ENCODE measurements at regions not wholly inside any gene's neighbourhood (a gene's known extent, or its start where the extent isn't known, plus 50 kb on each side); places are given as distances from the start of the nearest gene placed in this dataset.

GRCh38 chr5:4628645-4629385 lies 511.3 kb upstream of the ADAMTS16 start:
- Histone ChIP-seq H3K4me1 (no peaks in the 10 kb centered on the region), H3K27me3 (replicated peaks; ENCODE audit: control insufficient read depth, insufficient read depth, low read length) (no peaks in the 10 kb centered on the region), H3K36me3 (ENCODE audit: control insufficient read depth, insufficient read depth, low read length) (no peaks in the 10 kb centered on the region), H3K4me3 (ENCODE audit: low read depth, low read length) (no peak overlapping the region), H3K9me3 (no peaks in the 10 kb centered on the region)
- Mint-ChIP-seq H3K27ac (ENCODE audit: unreplicated experiment) (no peak overlapping the region), H3K9me3 (ENCODE audit: unreplicated experiment) (no peaks in the 10 kb centered on the region), H3K27me3 (ENCODE audit: insufficient read depth, unreplicated experiment) (no peaks in the 10 kb centered on the region), H3K4me3 (ENCODE audit: unreplicated experiment) (no peak overlapping the region), H3K4me1 (ENCODE audit: low read depth, unreplicated experiment) (no peaks in the 10 kb centered on the region), H3K36me3 (ENCODE audit: insufficient read depth, unreplicated experiment) (no peaks in the 10 kb centered on the region)
- POLR2A ChIA-PET, result no interaction called here
- no TSS peak for BruUV-seq (replicated peaks)
- DNase-seq, result no peak
- CTCF ChIA-PET, result no interaction called here
- intact Hi-C loops (cut with micrococcal nuclease; ENCODE audit: unreplicated experiment), result no loop called here
- no peak for TF ChIP-seq CTCF (IDR thresholded peaks at IDR 0.05; ENCODE audit: insufficient read depth in 1 of 2, low read depth in 1 of 2, low read length in 1 of 2, severe bottlenecking in 1 of 2, unreplicated experiment in 1 of 2)

- no peak overlapping the region for H3K4me3 ChIP-seq (ENCODE audit: low read depth, low read length)
- no peaks in the 10 kb centered on the region for H3K9me3 Mint-ChIP-seq (ENCODE audit: unreplicated experiment)
- no peaks in the 10 kb centered on the region for H3K36me3 ChIP-seq (ENCODE audit: control insufficient read depth, insufficient read depth, low read length)
- no peaks in the 10 kb centered on the region for H3K4me1 Mint-ChIP-seq (ENCODE audit: low read depth, unreplicated experiment)
- CTCF ChIA-PET, result no interaction called here
- DNase-seq, result peak in 1 of 2 experiments; percentile 10
- no peaks in the 10 kb centered on the region for H3K9me3 ChIP-seq
- H3K4me3 Mint-ChIP-seq (ENCODE audit: unreplicated experiment), result no peak overlapping the region
- no TSS peak for BruUV-seq (replicated peaks)
- H3K4me1 ChIP-seq, result no peaks in the 10 kb centered on the region
- POLR2A ChIA-PET, result no interaction called here
- H3K27me3 ChIP-seq (replicated peaks; ENCODE audit: control insufficient read depth, insufficient read depth, low read length), result no peaks in the 10 kb centered on the region
- intact Hi-C loops (cut with micrococcal nuclease; ENCODE audit: unreplicated experiment), result no loop called here
- H3K27ac Mint-ChIP-seq (ENCODE audit: unreplicated experiment), result no peak overlapping the region
- H3K27me3 Mint-ChIP-seq (ENCODE audit: insufficient read depth, unreplicated experiment), result no peaks in the 10 kb centered on the region
- no peak for TF ChIP-seq CTCF (IDR thresholded peaks at IDR 0.05; ENCODE audit: insufficient read depth in 1 of 2, low read depth in 1 of 2, low read length in 1 of 2, severe bottlenecking in 1 of 2, unreplicated experiment in 1 of 2)
- H3K36me3 Mint-ChIP-seq (ENCODE audit: insufficient read depth, unreplicated experiment), result no peaks in the 10 kb centered on the region
Observed at GRCh38 chr5:4630031-4630430, 510.1 kb upstream of the ADAMTS16 start.

GRCh38 chr5:4634342-4634741 lies 505.8 kb upstream of the ADAMTS16 start:
- DNase-seq, result no peak
- H3K27ac Mint-ChIP-seq (ENCODE audit: unreplicated experiment), result no peak overlapping the region
- H3K4me1 ChIP-seq, result no peaks in the 10 kb centered on the region
- no peaks in the 10 kb centered on the region for H3K9me3 ChIP-seq
- H3K36me3 Mint-ChIP-seq (ENCODE audit: insufficient read depth, unreplicated experiment), result no peaks in the 10 kb centered on the region
- intact Hi-C loops (cut with micrococcal nuclease; ENCODE audit: unreplicated experiment), result no loop called here
- no peak for TF ChIP-seq CTCF (IDR thresholded peaks at IDR 0.05; ENCODE audit: insufficient read depth in 1 of 2, low read depth in 1 of 2, low read length in 1 of 2, severe bottlenecking in 1 of 2, unreplicated experiment in 1 of 2)
- POLR2A ChIA-PET, result no interaction called here
- CTCF ChIA-PET, result no interaction called here
- no peaks in the 10 kb centered on the region for H3K9me3 Mint-ChIP-seq (ENCODE audit: unreplicated experiment)
- BruUV-seq (replicated peaks), result no TSS peak
- no peak overlapping the region for H3K4me3 ChIP-seq (ENCODE audit: low read depth, low read length)
- no peaks in the 10 kb centered on the region for H3K4me1 Mint-ChIP-seq (ENCODE audit: low read depth, unreplicated experiment)
- H3K4me3 Mint-ChIP-seq (ENCODE audit: unreplicated experiment), result no peak overlapping the region
- peaks cover 3% of the 10 kb centered on the region for H3K27me3 Mint-ChIP-seq (ENCODE audit: insufficient read depth, unreplicated experiment)
- no peaks in the 10 kb centered on the region for H3K36me3 ChIP-seq (ENCODE audit: control insufficient read depth, insufficient read depth, low read length)
- H3K27me3 ChIP-seq (replicated peaks; ENCODE audit: control insufficient read depth, insufficient read depth, low read length), result no peaks in the 10 kb centered on the region

Data from Caco-2 (cell line).